Calu3 (cell line): ENCODE measurements at regions not wholly inside any gene's neighbourhood (a gene's known extent, or its start where the extent isn't known, plus 50 kb on each side); places are given as distances from the start of the nearest gene placed in this dataset.

Experiments
- BruUV-seq: library from RNA; stranded (reverse); fragments of 400-500 nt; replicated peaks from 2 replicates; lab custom pipeline; 2021; lab: Mats Ljungman, UMichigan
- CTCF ChIA-PET: fragments of 300-600 bp; sonication (Branson Sonifier 250); formaldehyde crosslinking; loops from one replicate; lab custom pipeline; 2022; ENCODE audit warnings: antibody characterized with exemption; lab: Charles Lee
- DNase-seq: peaks from one replicate; pipeline ENCODE4 v3.0.0; 2022
- H3K27ac Mint-ChIP-seq: one replicate; pipeline ENCODE4 v1.8.0; 2022; ENCODE audit warnings: mixed read lengths; ENCODE audit not compliant: unreplicated experiment
- H3K27me3 Mint-ChIP-seq: one replicate; pipeline ENCODE4 v1.8.0; 2022; ENCODE audit warnings: mixed read lengths; ENCODE audit not compliant: unreplicated experiment
- H3K36me3 Mint-ChIP-seq: one replicate; pipeline ENCODE4 v1.8.0; 2022; ENCODE audit warnings: mild to moderate bottlenecking, moderate library complexity, mixed read lengths; ENCODE audit not compliant: insufficient read depth, unreplicated experiment
- H3K4me1 Mint-ChIP-seq: one replicate; pipeline ENCODE4 v1.8.0; 2022; ENCODE audit warnings: mild to moderate bottlenecking, low read depth, mixed read lengths; ENCODE audit not compliant: unreplicated experiment
- H3K4me3 Mint-ChIP-seq: one replicate; pipeline ENCODE4 v1.8.0; 2022; ENCODE audit warnings: mild to moderate bottlenecking, low read depth, moderate library complexity, mixed read lengths; ENCODE audit not compliant: unreplicated experiment
- H3K9me3 Mint-ChIP-seq: one replicate; pipeline ENCODE4 v1.8.0; 2022; ENCODE audit warnings: low read depth, mixed read lengths; ENCODE audit not compliant: unreplicated experiment
- CTCF ChIP-seq: fragments of 200-600 bp; IDR thresholded peaks from one replicate; pipeline ENCODE4 v1.8.0; 2022; ENCODE audit warnings: antibody characterized with exemption; ENCODE audit not compliant: unreplicated experiment
- intact Hi-C: fragments of 100-400 bp; cut with micrococcal nuclease; formaldehyde crosslinking; loops from one replicate; pipeline ENCODE4 v1.10.0; 2022; ENCODE audit not compliant: unreplicated experiment

GRCh38 chr2:67471681-67472080 lies 74.5 kb downstream of the ETAA1 start:
- CTCF ChIA-PET, result no interaction called here
- peaks cover 2% of the 10 kb centered on the region for H3K9me3 Mint-ChIP-seq
- H3K36me3 Mint-ChIP-seq, result peaks cover 6% of the 10 kb centered on the region
- no peak for DNase-seq
- no peak overlapping the region for H3K4me3 Mint-ChIP-seq
- no peak for TF ChIP-seq CTCF
- H3K27ac Mint-ChIP-seq, result no peak overlapping the region
- H3K4me1 Mint-ChIP-seq, result peaks cover 12% of the 10 kb centered on the region
- no peaks in the 10 kb centered on the region for H3K27me3 Mint-ChIP-seq
- BruUV-seq, result no TSS peak
- intact Hi-C loops, result no loop called here

- TF ChIP-seq CTCF, result peak; percentile 67
- DNase-seq, result peak; percentile 6
- CTCF ChIA-PET, result interaction anchor here (0.7 to 0.8 kb wide), 2 partner anchors 65 to 1642 kb away, joined by 3 read pairs; no protein-coding TSS in a partner anchor
- H3K4me1 Mint-ChIP-seq, result no peaks in the 10 kb centered on the region
- H3K4me3 Mint-ChIP-seq, result no peak overlapping the region
- H3K36me3 Mint-ChIP-seq, result peaks cover 6% of the 10 kb centered on the region
- BruUV-seq, result no TSS peak
- H3K9me3 Mint-ChIP-seq, result peaks cover 2% of the 10 kb centered on the region
- no peak overlapping the region for H3K27ac Mint-ChIP-seq
- intact Hi-C loops, result loop anchor here (1.0 to 5.0 kb wide), 4 partner anchors 152 to 238 kb away; no protein-coding TSS in a partner anchor
- no peaks in the 10 kb centered on the region for H3K27me3 Mint-ChIP-seq
Observed at GRCh38 chr2:67476809-67477790, 80.0 kb downstream of the ETAA1 start.

GRCh38 chr2:67479261-67479660 lies 82.1 kb downstream of the ETAA1 start:
- no peak for DNase-seq
- Mint-ChIP-seq H3K9me3 (no peaks in the 10 kb centered on the region), H3K4me3 (no peak overlapping the region), H3K36me3 (no peaks in the 10 kb centered on the region), H3K27ac (no peak overlapping the region), H3K27me3 (no peaks in the 10 kb centered on the region), H3K4me1 (no peaks in the 10 kb centered on the region)
- BruUV-seq, result no TSS peak
- CTCF ChIA-PET, result interaction anchor here (0.6 to 0.9 kb wide), 2 partner anchors 170 to 172 kb away, joined by 4 read pairs; no protein-coding TSS in a partner anchor
- TF ChIP-seq CTCF, result no peak
- intact Hi-C loops, result loop anchor here (5.0 kb wide), 1 partner anchor 202 kb away; no protein-coding TSS in a partner anchor

- DNase-seq, result no peak
- CTCF ChIA-PET, result interaction anchor here (0.8 kb wide), 1 partner anchor 76 kb away, joined by 3 read pairs; no protein-coding TSS in a partner anchor
- Mint-ChIP-seq H3K36me3 (no peaks in the 10 kb centered on the region), H3K27ac (no peak overlapping the region), H3K4me1 (peaks cover 13% of the 10 kb centered on the region), H3K27me3 (no peaks in the 10 kb centered on the region), H3K4me3 (no peak overlapping the region), H3K9me3 (peaks cover 4% of the 10 kb centered on the region)
- BruUV-seq, result no TSS peak
- TF ChIP-seq CTCF, result no peak
- intact Hi-C loops, result loop anchor here (5.0 kb wide), 2 partner anchors 87 to 357 kb away; no protein-coding TSS in a partner anchor
Observed at GRCh38 chr2:67485431-67485830, 88.3 kb downstream of the ETAA1 start.
